COLO829 (cell line): ENCODE measurements at regions not wholly inside any gene's neighbourhood (a gene's known extent, or its start where the extent isn't known, plus 50 kb on each side); places are given as distances from the start of the nearest gene placed in this dataset.
"Not testable (repeated sequence)": the region's sequence is repeated elsewhere in the genome, so short reads cannot be mapped to it uniquely, and the experiment has no call there.

Experiments
- DNase-seq: peaks from one replicate; pipeline ENCODE4 v3.0.0; 2012; ENCODE audit warnings: low spot score

DNA sequence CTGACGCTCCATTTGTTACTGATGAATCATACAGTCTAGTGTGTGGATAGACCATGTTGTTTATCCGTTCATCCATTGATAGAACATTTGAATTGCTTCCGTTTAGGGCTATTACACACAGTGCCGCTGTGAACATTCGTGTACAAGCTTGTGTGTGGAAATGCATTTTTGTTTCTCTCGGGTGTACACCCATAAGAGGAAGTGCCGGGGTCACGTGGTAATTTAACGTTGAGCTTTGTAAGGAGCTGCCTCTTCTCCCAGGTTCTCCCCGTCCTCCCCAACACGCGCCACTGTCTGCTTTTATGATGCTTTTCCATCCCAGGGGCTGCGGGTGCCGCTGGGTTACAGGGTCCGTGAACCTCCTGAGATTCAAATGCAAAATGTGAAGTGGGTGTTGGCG is 142.3 kb downstream of the IGLL1 start:
- no peak for DNase-seq

DNA sequence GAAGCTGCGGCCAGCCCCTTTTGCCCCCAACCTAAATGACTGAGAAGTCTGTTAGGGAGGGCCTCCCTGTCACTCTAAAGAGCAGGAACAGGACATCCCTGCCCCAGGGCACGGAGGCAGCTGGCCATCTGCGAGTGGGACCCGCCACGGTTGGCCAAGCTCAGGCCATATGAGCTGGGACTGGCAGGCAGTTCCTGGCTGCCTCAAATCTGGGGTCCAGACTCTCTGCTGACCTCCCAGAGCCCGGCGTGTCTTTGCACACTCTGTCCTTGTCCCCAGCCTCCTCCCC is 143.0 kb downstream of the IGLL1 start:
- DNase-seq, result not testable (repeated sequence)

DNA sequence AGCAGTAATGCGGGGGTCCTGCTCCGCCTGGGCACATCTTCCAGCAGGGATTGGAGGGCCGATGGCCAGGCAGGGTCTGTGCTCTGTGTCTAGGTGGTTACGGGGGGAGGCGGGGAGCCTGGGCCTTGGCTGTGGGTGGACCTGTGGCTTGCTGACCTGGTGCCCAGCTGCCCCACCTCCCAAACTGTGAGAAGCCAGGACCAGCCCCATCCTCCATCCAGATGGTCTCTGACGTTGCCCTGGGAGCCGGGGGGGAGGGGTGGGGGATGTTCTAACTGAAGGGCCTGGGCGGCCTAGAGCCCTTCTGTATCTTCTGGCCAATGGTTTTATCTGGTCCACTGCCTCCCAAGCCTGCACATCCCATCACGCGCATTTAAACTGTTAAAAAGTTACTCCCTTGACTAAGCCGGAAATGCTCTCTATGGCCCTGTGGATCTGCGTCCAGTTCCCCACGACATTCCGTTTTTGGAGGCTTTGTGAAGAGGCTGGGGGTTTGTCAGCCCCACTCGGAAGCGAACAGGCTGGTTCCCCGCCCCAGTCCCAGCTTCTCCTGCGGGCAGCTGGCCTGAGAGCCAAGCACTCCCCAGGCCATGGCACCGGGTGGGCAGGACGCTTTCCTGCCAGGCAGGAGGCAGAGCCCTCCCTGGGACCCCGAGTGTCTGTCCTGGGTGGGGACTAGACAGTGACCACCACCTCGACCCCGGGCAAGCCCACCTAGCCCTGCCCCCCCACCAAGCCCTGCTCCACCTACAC is 143.6 kb downstream of the IGLL1 start:
- DNase-seq, result not testable (repeated sequence)

DNA sequence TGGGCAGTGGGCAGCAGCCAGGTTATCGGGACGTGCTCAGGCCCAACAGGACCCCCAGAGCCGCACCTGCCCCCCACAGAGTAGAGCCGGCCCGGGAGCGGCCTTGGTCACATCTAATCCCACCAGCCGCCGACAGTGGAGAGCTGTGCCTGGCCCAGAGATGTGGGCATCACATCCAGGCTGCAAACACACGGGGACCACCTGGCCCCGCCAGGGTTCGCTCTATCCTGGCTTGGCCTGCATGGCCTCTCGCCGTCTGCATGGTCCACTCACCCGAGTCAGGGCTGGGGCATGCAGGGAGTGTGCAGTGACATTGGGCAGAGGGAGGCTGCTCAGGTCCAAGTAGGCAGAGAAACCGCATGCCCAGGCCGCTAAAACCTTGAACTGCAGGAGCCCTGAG is 144.9 kb downstream of the IGLL1 start:
- DNase-seq, result not testable (repeated sequence)

DNA sequence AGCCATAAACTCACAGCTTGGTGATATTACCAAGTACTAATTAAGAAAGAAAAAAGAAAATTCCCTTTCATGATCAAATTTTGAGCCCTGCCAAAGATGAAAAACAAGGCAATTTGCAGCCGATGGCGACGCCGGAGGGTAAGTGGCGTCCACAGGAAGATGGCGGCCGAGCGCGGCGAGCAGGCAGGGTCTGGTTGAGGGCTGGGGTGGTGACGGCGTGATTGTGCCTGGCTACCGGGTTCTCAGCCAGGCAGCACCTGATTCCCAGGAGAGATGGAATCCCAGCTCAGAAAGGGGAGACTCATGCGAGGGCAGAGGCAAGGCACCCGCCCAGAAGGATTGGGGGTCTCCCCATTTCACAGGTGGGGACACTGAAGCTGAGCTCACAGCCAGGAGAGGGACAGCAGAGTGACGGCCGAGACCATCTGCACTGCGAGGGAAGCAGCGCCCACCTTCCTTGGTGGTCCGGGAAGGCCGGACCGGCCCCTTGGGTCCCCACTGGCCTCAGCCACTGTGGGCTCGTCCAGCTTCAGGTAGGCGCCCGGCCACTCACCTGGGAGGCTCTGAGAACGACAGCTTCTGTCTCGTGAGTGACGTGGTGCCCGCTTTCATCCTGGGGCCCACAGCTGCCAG is 145.8 kb downstream of the IGLL1 start:
- DNase-seq, result not testable (repeated sequence)

DNA sequence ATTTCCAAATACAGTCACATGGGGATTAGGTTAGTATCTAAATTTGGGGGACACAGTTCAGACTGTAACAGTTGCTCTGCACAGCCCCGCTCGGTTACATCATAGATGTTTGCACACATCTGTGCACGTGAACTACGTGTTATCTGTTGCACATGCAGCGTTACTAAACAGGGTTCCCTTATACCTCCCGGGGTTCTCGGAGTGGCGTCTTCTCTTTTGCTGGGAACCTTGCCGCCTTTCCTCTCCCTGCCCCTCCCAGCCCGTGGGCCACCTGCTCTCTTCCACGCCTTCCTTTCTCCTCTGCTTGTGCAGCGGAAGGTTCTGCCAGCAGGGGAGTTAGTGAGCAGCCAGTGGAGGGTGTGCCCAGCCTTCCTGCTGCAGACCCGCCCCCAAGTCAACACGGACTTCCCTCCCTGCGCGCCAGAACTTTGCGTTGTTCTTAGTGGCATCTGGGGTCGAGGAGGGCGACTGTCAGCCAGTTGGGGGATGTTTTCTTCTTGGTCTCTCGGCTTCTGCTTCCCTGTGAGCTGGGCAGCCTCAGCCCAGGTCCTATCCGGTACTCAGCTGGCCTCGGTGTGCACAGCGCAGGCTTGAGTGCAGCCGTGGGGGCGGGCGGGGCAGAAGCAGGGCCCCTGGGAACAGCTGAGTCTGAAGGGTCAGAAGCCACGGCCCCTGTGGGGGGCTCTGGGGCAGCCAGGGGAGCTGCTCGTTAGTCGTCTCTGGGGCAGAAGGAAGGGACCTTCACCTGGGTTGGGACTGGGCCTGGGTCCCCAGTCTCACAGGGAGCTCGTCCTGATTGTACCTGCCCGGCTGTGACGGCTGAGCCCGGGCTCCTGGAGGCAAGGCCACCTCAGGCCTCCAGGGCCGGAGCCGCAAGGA is 146.7 kb downstream of the IGLL1 start:
- DNase-seq, result not testable (repeated sequence)

DNA sequence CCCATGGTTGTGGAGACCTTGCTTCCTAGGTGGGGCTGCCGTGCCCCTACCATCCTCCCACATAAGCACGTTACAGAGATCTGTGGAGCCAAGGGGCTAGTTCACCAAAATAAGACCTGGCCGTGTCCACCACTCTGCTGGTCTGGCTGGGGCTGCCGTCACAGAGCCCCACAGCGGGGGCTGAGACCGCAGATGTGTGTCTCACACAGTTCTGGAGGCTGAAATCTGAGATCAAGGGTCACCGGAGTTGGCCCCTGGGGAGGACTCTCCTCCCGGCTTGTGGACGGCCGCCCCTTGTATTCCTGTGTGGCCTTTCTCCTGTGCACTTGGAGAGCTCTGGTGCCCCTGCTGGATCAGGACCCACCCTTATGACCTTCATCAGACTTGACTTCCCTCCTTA is 147.4 kb downstream of the IGLL1 start:
- DNase-seq, result not testable (repeated sequence)

DNA sequence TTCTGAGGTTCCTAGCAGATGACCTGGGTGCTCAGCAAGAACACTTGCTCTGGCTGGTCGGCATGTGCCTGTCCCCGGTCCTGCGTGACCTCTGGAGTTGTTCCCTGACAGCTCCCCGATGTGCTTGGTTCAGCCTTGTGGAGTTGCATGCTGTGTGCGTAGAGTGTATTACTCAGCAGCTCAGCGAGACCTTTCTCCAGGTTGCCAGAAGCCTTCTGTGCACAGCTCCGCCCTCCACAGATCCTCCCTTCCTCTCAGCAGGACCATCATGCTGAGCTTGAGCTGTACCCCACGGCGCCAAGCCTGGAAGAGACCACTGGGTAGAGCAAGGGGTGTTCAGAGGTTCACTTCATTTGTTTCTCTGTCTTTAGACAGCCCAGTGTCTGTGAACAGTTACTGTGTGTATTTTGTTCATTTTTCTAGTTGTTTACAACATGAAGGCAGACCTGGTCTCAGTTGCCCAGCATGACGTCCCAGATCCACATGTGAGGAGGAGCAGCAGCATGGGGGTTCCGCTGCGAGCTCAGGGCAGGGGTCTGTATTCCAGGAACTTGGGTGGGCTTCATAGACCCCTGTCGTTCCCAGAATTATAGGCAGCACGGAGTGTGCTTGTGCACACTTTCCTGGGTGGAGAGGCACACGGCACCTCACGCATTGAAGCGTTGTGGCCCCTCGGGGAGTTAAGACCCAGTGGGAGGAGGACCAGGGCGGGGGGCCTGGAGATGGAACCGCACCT is 148.6 kb downstream of the IGLL1 start:
- no peak for DNase-seq

DNA sequence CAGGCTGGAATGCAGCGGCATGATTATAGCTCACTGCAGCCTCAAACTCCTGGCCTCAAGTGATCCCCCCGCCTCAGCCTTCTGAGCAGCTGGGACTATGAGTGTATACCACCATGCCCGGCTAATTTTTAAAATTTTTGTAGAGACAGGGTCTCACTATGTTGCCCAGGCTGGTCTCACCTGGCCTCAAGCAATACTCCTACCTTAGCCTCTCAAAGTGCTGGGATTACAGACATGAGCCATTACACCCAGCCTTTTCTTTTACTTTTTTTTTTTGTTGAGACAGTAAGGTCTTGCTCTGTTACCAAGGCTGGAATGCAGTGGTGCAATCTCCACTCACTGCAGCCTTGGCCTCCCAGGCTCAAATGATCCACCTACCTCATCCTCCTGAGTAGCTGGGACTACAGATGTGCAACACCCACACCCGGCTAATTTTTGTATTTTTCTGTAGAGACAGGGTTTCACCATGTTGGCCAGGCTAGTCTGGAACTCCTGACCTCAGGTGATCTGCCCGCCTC is 155.5 kb downstream of the IGLL1 start:
- not testable (repeated sequence) for DNase-seq

DNA sequence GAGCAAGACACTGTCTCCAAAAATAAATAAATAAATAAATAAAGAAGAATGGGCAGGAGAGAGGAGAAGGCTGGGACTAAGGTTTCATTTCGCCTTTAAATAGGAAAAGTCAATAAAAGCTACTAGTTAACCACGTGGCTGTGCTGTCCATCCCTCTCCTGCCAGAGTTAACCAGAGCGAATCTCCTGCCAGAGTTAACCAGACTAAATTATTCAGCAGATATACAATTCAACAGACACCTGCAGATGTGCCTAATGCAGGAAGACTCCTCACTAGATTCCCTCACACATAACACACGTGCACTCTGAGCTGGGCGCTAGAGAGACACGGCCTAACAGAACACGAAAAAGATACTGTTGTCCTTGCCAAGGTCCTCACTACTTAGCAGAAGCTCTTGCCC is 156.1 kb downstream of the IGLL1 start:
- DNase-seq, result no peak

DNA sequence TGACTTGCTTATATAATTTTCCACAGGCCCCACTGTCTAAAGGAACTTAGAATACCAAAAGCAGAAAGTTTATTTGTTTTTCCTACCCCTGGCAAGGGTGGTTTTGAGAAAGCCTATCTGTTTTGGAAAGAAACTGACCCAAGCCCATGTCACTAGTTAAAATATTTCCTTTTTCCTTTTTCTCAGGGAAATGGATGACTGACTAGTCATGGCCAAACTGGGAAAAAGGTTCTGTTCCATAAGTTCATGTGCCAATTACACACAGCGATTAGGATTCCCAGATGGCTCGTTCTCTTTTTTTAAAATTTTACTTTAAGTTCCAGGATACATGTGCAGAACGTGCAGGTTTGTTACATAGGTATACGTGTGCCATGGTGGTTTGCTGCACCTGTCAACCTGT is 157.8 kb downstream of the IGLL1 start:
- DNase-seq, result not testable (repeated sequence)

DNA sequence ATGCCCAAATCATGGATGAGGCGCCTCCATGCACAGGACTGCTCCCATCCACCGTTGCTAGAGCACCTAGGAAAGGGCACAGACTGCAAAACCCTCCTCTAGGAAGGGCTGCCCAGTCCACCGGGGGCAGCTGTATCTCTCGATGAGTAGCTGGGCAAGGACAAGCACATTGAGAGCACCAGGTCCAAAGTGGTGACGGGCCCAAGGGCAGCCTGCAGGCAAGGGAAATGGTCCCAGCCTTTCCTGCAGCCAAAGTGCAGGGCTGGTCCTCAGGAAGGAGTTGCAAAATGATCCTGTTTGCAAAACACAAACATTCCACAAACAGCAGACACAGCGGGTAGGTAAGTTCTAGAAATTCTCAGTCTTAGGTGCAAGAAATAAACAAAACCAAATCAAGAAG is 158.8 kb downstream of the IGLL1 start:
- not testable (repeated sequence) for DNase-seq

DNA sequence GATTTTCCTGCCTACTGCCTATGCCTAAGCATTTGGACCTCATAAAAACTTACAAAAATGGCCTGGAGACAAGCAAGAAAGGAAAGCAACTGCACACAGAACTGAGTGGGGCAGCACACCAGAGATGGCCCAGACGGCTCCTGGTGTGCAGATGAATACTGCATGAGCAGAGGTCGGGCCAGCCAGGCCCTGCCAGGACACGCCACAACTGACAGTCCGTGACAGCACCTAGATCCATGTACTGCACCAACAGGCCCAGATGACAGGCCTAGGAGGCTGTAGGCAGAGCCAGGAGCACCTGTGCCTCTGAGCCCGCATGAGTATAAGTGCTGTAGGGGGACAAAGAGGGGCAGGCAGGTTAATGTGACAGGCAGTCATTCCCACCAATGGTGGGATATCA is 160.2 kb downstream of the IGLL1 start:
- DNase-seq, result no peak

DNA sequence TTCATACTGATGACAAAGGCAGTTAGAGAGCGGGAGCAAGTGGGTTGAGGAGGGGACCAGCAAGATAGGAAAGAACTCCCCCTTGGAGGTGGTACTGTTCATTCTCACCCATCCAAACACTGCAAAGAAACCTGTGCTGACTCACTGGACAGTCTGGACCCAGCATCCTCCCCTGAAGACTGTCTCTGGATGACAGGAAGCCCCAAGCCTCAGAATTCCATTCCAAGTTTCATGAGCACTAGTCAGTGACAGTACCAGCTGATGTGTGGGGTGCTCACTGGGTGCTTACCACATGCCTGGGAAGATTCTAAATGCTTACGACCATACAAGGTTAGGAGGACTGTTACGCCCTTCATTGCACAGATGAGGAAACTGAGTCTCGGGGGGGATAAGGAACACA is 160.9 kb downstream of the IGLL1 start:
- no peak for DNase-seq

DNA sequence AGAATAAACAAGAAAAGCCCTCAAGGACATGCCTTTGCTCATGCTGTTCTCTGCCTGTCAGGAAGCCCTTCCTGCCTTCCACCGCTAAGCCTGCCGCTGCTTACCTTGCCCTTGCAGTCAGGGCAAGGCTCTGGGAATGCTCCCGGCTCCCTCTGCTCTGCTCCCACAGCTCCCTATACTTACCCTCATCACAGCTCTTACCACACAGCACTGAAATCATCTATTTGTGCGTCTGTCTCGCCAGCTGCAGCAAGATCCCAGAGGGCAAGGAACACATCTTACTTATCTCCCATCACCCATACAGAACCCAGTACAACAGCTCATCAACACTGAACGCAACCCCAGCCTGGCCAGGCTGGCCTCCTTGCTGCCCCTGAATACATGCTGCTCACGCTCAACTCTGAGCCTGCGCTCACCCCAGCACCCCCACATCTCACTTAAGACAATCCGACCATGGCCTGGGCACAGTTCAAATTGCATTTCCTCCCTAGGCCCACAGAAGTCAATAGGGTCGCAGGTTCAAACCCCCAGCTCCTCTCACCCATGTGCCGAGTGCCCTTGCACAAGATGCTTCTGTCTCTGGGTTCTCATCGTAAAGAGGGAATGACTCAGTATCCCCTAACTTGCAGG is 161.8 kb downstream of the IGLL1 start:
- DNase-seq, result no peak

DNA sequence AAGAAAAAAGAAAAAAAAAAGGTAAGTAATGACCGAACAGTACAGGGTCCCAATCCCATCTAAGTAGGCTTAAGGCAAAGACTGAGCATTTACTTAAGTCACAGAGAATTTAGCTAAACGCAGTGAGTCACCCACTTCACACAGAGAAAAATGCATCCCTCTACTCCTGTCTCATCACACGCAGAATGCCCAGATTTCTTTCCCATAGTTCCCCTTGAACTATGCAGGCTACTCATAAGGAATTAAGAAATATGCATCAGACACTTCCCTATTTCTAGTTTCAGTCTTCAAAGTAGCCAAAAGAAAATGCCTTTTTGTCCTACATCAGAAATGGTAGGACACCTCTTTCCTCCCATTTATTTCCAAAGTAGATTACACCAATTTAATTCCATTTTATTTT is 162.8 kb downstream of the IGLL1 start:
- not testable (repeated sequence) for DNase-seq

DNA sequence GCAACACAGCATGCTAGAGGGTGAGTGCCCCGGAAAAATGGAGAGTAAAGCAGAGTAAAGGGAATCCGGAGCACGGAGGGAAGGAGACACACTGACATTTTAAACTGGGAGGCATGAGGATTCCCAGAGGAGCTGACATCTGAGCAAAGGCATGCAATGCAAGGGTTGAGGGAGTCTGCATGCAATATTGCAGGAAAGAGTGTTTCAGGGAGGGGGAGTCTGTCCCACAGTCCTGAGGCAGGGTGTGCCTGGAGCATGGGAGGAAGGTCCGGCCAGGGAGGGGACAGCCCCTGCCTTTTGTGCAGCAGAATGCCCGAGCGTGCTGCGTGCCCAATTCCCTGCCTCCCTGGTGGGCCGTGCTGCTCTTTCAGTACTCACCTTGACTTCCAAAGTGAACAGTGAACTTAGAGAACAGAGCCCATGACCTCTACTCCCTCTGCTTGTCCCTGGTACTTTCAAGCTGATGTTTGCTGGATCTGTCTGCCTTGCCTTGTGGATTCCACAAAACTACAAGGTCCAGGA is 163.9 kb downstream of the IGLL1 start:
- not testable (repeated sequence) for DNase-seq

DNA sequence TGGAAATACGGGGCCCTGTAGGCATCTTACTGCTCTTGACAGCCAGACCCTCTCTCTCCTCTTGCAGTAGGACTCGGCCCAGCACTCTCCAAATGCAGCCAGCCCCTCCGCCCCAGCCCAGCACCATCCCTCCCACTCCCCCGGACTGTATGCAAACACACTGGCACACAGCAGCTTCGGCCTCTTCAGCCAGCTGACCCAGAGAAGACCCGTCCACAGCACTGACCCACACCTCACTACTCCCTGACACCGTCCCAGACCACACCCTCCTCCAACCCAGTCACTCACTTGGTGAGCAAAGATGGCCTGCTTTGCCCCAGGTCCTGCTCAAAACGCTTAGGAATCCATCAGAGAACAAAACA is 164.6 kb downstream of the IGLL1 start:
- no peak for DNase-seq

DNA sequence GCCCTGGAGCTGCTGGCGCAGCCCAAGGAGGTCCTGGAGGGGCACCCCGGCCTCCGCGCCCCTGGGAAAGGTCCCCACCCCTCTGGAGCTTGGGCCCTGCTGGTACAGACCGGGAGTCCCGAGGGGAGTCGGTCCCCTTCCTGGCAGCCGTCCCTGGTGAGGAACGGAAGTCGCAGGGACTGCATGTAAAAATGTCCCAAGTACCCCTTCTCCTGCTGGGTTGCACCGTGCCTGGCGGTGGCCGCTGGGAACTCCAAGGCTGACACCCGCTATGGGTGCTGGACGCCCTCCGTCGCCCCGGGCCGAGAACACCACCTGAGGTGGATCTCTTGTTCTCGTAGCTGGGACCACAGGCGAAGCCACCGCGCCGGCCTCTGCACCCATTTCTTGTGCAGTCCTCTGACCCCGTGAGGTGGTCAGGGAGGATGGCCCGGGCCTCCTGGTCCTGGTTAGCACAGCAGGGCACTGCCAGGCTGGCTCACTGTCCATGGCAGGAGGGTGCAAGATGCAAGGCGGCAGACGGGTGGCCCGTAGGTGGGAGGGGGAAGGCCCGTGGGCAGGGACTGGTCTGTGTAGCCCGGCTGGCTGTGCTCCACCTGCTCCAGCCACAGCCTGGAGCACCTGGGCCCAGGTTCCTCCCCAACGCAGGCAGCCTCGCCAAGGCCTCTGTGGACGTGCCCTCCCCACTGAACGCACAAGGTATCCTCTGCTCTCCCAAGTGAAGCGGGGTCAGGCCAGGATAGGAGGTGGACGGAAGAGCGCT is 165.2 kb downstream of the IGLL1 start:
- DNase-seq, result no peak

DNA sequence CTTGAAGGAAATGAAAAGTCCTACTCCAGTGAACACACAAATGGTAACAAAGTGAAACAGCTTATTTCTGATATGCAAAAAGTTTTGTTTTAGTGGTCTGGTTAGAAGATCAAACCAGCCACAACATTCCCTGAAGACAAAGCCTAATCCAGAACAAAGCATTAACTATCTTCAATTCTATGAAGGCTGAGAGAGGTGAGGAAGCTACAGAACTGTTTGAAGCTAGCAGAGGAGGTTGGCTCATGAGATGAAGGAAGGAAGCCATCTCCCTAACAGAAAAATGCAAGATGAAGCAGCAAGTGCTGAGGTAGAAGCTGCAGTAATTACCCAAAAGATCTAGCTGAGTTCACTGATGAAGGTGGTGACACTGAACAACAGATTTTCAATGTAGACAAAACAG is 168.4 kb downstream of the IGLL1 start:
- no peak for DNase-seq

DNA sequence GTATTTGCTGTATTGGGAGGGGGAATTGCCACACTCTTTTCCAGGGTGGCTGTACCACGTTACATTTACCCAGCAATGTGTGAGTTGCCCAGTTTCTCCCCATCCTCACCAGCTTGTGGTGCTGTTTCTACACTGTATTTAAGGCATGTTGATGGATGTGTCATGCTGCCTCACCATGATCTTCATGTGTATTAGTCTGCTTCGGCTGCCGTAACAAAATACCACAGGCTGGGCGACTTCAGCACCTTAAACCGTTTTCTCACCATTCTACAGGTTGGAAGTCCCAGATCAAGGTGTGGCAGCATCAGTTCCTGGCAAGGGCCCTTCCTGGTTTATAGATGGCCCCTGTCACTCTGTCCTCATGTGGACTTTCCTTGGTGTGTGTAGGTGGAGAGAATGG is 169.7 kb downstream of the IGLL1 start:
- no peak for DNase-seq
